CD4-positive, alpha-beta T cell treated with Interleukin-1 beta for 1 hour (primary cell): ENCODE measurements at regions not wholly inside any gene's neighbourhood (a gene's known extent, or its start where the extent isn't known, plus 50 kb on each side); places are given as distances from the start of the nearest gene placed in this dataset.
A peak's percentile ranks its signal among the peaks of the same experiment; 100 is the strongest.

Experiments
- DNase-seq, 2 donors: peaks; one replicate each; pipeline ENCODE4 v3.0.0-alpha.2; 2020 to 2022

DNA sequence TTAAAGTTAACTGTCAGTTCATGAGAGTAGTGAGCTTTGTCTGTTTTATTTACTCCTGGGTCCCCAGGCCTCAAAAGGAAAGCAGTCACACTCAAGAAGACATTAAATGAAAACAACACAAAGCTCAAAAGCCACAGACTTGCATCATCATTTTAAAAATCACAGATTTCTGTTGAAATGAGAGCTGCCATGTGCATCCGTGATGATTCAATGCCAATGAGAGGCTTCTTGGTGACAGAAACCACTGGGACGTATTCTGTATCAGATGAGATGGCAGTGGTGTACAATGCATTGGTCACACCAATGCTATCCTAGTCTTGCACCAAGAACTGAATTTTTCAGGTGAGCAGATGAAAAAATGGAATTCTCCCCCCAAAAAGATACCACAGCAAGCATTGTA, 204.8 kb downstream of the ANAPC1 start:
- DNase-seq, result no peak

GRCh38 chr2:111684611-111685010, 199.4 kb downstream of the ANAPC1 start:
- no peak for DNase-seq

GRCh38 chr2:111685342-111685741, 198.7 kb downstream of the ANAPC1 start:
- DNase-seq, result no peak

DNA sequence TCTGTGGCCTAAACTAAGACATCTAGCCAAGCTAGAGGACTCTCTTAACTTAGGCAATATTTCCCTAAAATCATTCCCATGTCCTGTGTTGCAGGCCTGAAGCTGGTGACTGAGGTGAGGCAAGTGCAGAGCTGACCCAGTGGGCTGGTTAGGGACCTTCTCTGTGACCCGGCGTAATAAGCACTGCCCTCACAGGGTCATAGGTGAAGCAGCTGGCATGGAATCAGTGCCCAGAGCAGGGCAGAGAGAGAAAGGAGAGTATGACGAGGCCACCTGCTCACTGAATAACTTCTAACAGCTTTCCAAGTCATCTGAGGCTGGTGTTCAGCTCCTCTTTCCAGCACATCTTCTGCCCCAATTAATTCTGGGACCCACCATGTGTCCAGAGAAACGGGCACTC, 197.0 kb downstream of the ANAPC1 start:
- no peak for DNase-seq

DNA sequence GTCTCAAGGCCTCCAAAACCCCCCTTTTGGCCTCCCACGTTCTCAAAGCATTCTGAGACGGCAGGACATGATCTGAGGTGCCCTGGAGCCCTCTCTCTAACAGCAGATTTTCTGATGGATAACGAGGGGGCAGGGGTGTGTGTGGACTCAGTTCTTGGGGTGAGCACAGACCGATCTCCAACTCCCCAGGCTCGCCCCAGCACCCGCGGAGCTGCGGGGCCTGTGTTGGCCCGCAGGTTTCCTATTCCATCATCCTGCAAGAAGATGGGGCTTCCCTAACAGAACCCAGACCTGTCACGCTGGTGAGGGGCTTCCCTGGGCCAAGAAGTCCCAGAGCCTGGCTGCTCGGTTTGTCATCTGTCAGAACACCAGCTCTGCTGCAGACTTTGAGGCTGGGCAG, 196.1 kb downstream of the ANAPC1 start:
- DNase-seq, result no peak

- DNase-seq, result no peak
These were observed 195.5 kb downstream of the ANAPC1 start for GRCh38 chr2:111688482-111688881.

GRCh38 chr2:111689174-111689573, 194.8 kb downstream of the ANAPC1 start:
- no peak for DNase-seq

DNA sequence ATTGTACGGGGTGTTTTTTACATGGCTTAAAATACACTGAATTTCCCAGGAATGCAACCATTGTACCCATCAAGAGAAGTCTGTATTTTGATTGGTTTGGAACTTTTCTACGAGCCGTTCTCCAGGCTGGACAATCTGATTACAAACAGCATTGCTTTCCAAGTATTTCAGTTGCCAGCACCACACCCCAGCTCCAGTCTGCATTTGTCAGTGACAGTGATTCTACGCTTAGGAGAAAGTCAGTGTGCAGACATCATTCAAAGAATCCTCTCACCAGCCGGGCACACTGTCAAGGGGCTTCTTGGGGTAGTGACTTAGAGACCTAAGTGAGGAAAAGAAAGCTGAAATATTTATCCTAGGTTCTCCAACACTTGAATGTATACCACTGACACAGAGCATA, 194.1 kb downstream of the ANAPC1 start:
- DNase-seq, result no peak

DNA sequence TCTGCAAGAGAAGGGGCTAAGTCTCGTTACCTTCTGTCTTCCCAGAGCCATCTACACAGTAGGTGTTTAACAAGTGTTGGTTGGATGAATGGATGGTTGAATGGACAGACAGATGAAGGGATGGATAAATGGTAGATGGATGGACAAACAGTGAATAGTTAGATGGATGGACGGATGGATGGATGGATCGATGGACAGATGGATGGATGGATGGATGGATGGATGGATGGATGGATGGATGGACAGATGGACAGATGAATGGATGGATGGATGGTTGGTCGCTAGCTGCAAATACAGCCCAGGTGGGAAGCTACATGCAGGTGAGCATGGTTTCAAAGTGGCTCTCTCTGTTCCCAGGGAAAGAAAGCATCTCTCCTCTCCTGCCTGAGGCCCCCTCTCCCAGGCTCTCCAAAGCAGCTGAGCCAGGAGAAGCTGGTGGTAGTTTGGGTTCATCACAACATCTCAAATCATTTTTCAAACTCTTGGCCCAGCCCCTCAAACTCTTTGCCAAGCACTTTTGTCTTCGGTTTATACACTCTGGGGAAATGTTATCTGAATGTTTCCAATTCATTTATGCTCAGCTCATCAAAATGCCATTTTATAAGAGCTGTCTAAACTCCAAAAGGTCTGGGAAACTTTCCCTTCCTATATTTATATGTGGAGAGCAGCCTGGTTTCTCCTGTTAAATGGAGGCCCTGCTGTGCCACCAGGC, 192.7 kb downstream of the ANAPC1 start:
- no peak for DNase-seq

GRCh38 chr2:111692311-111692710, 191.7 kb downstream of the ANAPC1 start:
- DNase-seq, result no peak

GRCh38 chr2:111694700-111695101, 189.3 kb downstream of the ANAPC1 start:
- no peak for DNase-seq

DNA sequence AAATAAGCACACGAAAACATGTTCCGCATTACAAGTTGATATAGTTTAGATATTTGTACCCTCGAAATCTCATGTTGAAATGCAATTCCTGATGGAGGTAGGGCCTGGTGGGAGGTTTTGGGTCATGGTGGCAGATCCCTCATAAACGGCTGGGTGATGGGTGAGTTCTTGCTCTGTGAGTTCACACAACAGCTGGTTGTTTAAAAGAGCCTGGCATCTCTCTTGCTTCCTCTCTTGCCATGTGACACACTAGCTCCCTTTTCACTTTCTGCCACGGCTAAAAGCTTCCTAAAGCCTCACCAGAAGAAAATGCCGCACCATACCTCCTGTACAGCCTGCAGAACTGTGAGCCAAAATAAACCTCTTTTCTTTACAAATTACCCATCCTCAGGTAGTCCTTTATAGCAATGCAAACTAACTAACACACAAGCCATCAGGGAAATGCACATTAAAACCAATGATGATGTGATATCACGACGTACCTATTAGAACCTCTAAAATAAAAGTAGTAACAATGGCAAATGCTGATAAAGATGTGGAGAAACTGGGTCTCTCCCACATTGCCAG, 188.5 kb downstream of the ANAPC1 start:
- DNase-seq, result no peak

DNA sequence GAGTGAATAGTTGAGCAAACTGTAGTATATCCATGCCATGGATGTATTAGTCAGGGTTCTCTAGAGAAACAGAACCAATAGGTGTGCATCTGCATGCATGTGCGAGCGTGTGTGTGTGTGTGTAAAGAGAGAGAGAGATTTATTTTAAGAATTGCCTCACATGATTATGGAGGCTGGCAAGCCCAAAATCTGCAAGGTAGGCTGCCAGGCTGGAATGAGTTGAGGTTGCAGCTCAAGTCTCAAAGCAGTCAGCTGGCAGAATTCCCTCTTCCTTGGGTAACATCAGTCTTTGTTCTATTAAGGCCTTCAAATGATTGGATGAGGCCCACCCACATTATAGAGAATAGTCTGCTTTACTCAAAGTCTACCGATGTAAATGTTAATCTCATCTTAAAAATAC, 187.8 kb downstream of the ANAPC1 start:
- no peak for DNase-seq

GRCh38 chr2:111697560-111697959, 186.4 kb downstream of the ANAPC1 start:
- DNase-seq, result no peak

GRCh38 chr2:111698089-111698488, 185.9 kb downstream of the ANAPC1 start:
- DNase-seq, result no peak

DNA sequence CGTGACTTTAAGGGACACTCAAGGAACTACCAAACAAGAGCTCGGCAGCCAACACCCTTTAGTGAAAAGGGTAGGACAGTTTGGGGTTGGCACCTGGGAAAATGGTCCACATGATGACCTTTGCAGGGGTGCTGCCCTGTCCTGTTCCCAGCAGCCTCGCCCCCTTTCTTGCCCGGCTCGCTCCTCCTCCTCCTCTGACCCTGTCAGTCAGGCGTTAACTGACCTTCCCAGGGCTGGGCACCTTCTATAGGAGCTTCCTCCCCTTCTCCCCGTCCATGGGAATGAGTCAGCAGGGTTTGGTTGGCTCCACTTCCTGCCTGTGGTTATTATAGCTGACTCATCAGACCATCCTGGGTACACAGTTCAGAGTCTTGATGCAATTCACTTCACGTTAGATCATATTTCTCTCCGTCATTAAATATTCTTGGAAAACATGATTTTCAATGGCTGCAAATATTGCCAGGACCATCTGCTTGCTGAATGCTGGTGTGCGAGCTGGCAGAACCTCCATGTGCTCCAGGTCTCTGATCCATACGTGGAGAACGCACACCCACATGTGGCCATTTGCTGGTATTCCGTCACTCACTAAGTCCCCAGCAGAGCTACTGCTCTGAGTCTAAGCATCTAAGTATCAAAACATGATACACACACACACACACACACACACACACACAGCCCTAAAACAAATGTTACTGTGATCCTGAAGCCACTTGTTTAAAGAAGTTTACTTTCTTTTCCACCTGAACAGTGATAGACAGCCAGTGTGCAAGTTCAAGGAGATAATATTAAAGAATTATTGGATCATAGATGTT, 185.0 kb downstream of the ANAPC1 start:
- peak; percentile 53 to 80 for DNase-seq

- no peak for DNase-seq
These were observed 182.7 kb downstream of the ANAPC1 start for GRCh38 chr2:111701266-111701665.

- no peak for DNase-seq
These were observed 182.2 kb downstream of the ANAPC1 start for GRCh38 chr2:111701798-111702118.

- peak; percentile 58 to 61 for DNase-seq
These were observed 181.7 kb downstream of the ANAPC1 start for GRCh38 chr2:111702119-111702803.

GRCh38 chr2:111702804-111703196, 181.2 kb downstream of the ANAPC1 start:
- no peak for DNase-seq

GRCh38 chr2:111703759-111704158, 180.2 kb downstream of the ANAPC1 start:
- no peak for DNase-seq

DNA sequence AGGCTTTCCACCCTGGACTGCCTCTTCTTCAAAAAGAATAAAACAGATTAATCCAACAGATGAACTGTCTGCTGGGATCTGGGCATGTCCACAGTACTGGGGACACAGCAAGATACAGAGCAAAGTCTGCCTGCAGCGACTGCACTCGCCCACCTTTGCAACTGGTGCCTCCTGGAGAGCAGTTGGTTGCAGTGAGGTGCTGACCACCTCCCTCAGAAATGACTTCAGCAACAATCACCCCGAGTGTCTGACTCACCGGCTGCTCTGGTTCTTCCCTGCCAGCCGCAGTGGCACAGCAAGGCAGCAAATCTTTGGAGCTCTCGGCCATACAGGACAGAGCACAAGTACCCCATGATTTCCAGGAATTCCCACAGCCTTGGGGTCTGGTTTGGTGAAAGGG, 179.7 kb downstream of the ANAPC1 start:
- DNase-seq, result no peak

DNA sequence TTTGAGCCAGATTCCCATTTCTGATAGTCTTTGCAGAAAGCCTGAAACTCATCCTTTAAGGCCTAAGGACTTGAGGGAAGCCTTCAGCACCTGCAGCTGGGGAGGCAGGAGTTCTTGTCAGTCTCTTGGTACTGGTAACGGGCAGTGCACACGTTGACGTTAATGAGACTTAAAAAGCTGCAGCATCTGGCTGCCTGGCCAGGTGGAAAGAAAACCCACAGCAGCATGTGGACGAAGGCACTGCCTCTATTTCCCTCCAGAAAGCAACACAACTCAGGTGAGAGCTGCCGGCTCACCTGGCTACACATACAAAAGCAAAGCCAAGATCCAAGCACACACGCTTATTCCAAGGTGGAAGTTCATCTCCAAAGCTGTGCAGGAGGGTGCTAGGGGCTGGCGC, 178.8 kb downstream of the ANAPC1 start:
- DNase-seq, result no peak
